SK-N-SH (cell line): ENCODE measurements at regions not wholly inside any gene's neighbourhood (a gene's known extent, or its start where the extent isn't known, plus 50 kb on each side); places are given as distances from the start of the nearest gene placed in this dataset.

ENCODE experiments used
- RAD21 ChIP-seq: IDR thresholded peaks from 2 replicates; pipeline ENCODE4 v1.6.1; 2012; ENCODE audit warnings: mild to moderate bottlenecking, low read length
- REST ChIP-seq: IDR thresholded peaks from 2 replicates; pipeline ENCODE4 v1.6.1; 2012; ENCODE audit warnings: mild to moderate bottlenecking, low read depth, low read length, moderate library complexity
- TF ChIP-seq, protein P1 (sequence below): IDR thresholded peaks from 2 replicates; pipeline ENCODE4 v1.4.0; 2012; ENCODE audit warnings: low read depth
- TF ChIP-seq, protein P2 (sequence below): fragments of 200-600 bp; sonication (generic); IDR thresholded peaks from 2 replicates; pipeline ENCODE4 v1.6.1; 2017; ENCODE audit warnings: antibody characterized with exemption, mild to moderate bottlenecking, moderate library complexity
- TF ChIP-seq, protein P3 (sequence below): fragments of 150-350 bp; IDR thresholded peaks from 2 replicates; pipeline ENCODE4 v1.6.1; 2017; ENCODE audit warnings: antibody characterized with exemption, low read length, low read depth, borderline replicate concordance
- TF ChIP-seq, protein P4 (sequence below): IDR thresholded peaks from 2 replicates; pipeline ENCODE4; 2012

- TF ChIP-seq, protein P1, sequence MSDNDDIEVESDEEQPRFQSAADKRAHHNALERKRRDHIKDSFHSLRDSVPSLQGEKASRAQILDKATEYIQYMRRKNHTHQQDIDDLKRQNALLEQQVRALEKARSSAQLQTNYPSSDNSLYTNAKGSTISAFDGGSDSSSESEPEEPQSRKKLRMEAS: no peak
- TF ChIP-seq, protein P2, sequence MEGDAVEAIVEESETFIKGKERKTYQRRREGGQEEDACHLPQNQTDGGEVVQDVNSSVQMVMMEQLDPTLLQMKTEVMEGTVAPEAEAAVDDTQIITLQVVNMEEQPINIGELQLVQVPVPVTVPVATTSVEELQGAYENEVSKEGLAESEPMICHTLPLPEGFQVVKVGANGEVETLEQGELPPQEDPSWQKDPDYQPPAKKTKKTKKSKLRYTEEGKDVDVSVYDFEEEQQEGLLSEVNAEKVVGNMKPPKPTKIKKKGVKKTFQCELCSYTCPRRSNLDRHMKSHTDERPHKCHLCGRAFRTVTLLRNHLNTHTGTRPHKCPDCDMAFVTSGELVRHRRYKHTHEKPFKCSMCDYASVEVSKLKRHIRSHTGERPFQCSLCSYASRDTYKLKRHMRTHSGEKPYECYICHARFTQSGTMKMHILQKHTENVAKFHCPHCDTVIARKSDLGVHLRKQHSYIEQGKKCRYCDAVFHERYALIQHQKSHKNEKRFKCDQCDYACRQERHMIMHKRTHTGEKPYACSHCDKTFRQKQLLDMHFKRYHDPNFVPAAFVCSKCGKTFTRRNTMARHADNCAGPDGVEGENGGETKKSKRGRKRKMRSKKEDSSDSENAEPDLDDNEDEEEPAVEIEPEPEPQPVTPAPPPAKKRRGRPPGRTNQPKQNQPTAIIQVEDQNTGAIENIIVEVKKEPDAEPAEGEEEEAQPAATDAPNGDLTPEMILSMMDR: no peak
- TF ChIP-seq, protein P3, sequence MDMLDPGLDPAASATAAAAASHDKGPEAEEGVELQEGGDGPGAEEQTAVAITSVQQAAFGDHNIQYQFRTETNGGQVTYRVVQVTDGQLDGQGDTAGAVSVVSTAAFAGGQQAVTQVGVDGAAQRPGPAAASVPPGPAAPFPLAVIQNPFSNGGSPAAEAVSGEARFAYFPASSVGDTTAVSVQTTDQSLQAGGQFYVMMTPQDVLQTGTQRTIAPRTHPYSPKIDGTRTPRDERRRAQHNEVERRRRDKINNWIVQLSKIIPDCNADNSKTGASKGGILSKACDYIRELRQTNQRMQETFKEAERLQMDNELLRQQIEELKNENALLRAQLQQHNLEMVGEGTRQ: no peak
- TF ChIP-seq, protein P4, sequence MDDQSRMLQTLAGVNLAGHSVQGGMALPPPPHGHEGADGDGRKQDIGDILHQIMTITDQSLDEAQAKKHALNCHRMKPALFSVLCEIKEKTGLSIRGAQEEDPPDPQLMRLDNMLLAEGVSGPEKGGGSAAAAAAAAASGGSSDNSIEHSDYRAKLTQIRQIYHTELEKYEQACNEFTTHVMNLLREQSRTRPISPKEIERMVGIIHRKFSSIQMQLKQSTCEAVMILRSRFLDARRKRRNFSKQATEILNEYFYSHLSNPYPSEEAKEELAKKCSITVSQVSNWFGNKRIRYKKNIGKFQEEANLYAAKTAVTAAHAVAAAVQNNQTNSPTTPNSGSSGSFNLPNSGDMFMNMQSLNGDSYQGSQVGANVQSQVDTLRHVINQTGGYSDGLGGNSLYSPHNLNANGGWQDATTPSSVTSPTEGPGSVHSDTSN: no peak
- TF ChIP-seq RAD21 (no peak), REST (no peak)
Measured at GRCh38 chr7:116332766-116333165, 122.4 kb downstream of the TES start.
